GM18519 (cell line): ENCODE measurements at regions not wholly inside any gene's neighbourhood (a gene's known extent, or its start where the extent isn't known, plus 50 kb on each side); places are given as distances from the start of the nearest gene placed in this dataset.
"Not testable (repeated sequence)": the region's sequence is repeated elsewhere in the genome, so short reads cannot be mapped to it uniquely, and the experiment has no call there.

Source experiments
- ATAC-seq: cut with Tn5 transposase; IDR thresholded peaks from one replicate; pipeline ENCODE4 v1.9.1; 2021; ENCODE audit warnings: mild to moderate bottlenecking, moderate library complexity; ENCODE audit not compliant: unreplicated experiment, low FRiP score

- ATAC-seq = no peak
Observed at GRCh38 chrY:16715278-16715677, 1164.7 kb downstream of the CDY2B start.

- ATAC-seq = no peak
Observed at GRCh38 chrY:16673102-16673787, 1206.8 kb downstream of the CDY2B start.

GRCh38 chrY:16668402-16668801, 1211.6 kb downstream of the CDY2B start:
- ATAC-seq = no peak

- no peak for ATAC-seq
Observed at GRCh38 chrY:16662741-16663140, 1217.3 kb downstream of the CDY2B start.

GRCh38 chrY:16659340-16659739, 1220.7 kb downstream of the CDY2B start:
- ATAC-seq = no peak

GRCh38 chrY:16653971-16654370, 1226.0 kb downstream of the CDY2B start:
- ATAC-seq = no peak

GRCh38 chrY:16645991-16646390, 1234.0 kb downstream of the CDY2B start:
- ATAC-seq = no peak

GRCh38 chrY:16645449-16645848, 1234.6 kb downstream of the CDY2B start:
- ATAC-seq = no peak

GRCh38 chrY:16644270-16644800, 1235.7 kb downstream of the CDY2B start:
- ATAC-seq = peak; percentile 59

- ATAC-seq = peak; percentile 41
Observed at GRCh38 chrY:16639777-16640176, 1240.2 kb downstream of the CDY2B start.

- ATAC-seq = not testable (repeated sequence)
Observed at GRCh38 chrY:16638743-16639142, 1241.3 kb downstream of the CDY2B start.

- peak; percentile 94 for ATAC-seq
Observed at GRCh38 chrY:16636254-16636653, 1243.8 kb downstream of the CDY2B start.

- no peak for ATAC-seq
Observed at GRCh38 chrY:16629146-16629545, 1250.9 kb downstream of the CDY2B start.

GRCh38 chrY:16627122-16627521, 1252.9 kb downstream of the CDY2B start:
- ATAC-seq = no peak

- ATAC-seq = no peak
Observed at GRCh38 chrY:16616201-16616975, 1263.6 kb downstream of the CDY2B start.

- no peak for ATAC-seq
Observed at GRCh38 chrY:16608679-16609078, 1271.3 kb downstream of the CDY2B start.

- ATAC-seq = no peak
Observed at GRCh38 chrY:16602146-16602545, 1277.9 kb downstream of the CDY2B start.

- ATAC-seq = no peak
Observed at GRCh38 chrY:16601626-16602025, 1278.4 kb downstream of the CDY2B start.

GRCh38 chrY:16572061-16572460, 1308.0 kb downstream of the CDY2B start:
- no peak for ATAC-seq

GRCh38 chrY:16562491-16562890, 1317.5 kb downstream of the CDY2B start:
- ATAC-seq = no peak

GRCh38 chrY:16522021-16522420, 1358.0 kb downstream of the CDY2B start:
- ATAC-seq = no peak

- no peak for ATAC-seq
Observed at GRCh38 chrY:16502733-16503214, 1377.2 kb downstream of the CDY2B start.
